Superior temporal gyrus (tissue), 1 donor: ENCODE measurements at regions not wholly inside any gene's neighbourhood (a gene's known extent, or its start where the extent isn't known, plus 50 kb on each side); places are given as distances from the start of the nearest gene placed in this dataset.

Source experiments
- DNase-seq: peaks from one replicate; pipeline ENCODE4 v3.0.0-alpha.2; 2016; ENCODE audit errors: extremely low spot score

GRCh38 chr11:19403196-19403895 is 162.6 kb upstream of the E2F8 start:
- no peak for DNase-seq

- DNase-seq: no peak
Observed at GRCh38 chr11:19400296-19400695, 159.6 kb upstream of the E2F8 start.

GRCh38 chr11:19398772-19399527 is 158.2 kb upstream of the E2F8 start:
- DNase-seq: no peak

- DNase-seq: no peak
Observed at GRCh38 chr11:19398273-19398672, 157.5 kb upstream of the E2F8 start.

GRCh38 chr11:19395050-19395449 is 154.3 kb upstream of the E2F8 start:
- no peak for DNase-seq

- no peak for DNase-seq
Observed at GRCh38 chr11:19394525-19395016, 153.8 kb upstream of the E2F8 start.

- DNase-seq: no peak
Observed at GRCh38 chr11:19393941-19394340, 153.2 kb upstream of the E2F8 start.

GRCh38 chr11:19392847-19393518 is 152.2 kb upstream of the E2F8 start:
- DNase-seq: no peak

GRCh38 chr11:19392321-19392720 is 151.6 kb upstream of the E2F8 start:
- no peak for DNase-seq

- DNase-seq: no peak
Observed at GRCh38 chr11:19391652-19392051, 150.9 kb upstream of the E2F8 start.

GRCh38 chr11:19391026-19391425 is 150.3 kb upstream of the E2F8 start:
- no peak for DNase-seq

GRCh38 chr11:19389787-19390303 is 149.1 kb upstream of the E2F8 start:
- DNase-seq: no peak

- DNase-seq: peak; percentile 70
Observed at GRCh38 chr11:19382131-19382611, 141.4 kb upstream of the E2F8 start.

- no peak for DNase-seq
Observed at GRCh38 chr11:19380375-19380774, 139.6 kb upstream of the E2F8 start.

GRCh38 chr11:19379465-19379864 is 138.7 kb upstream of the E2F8 start:
- DNase-seq: no peak

GRCh38 chr11:19378814-19379213 is 138.1 kb upstream of the E2F8 start:
- DNase-seq: no peak

- DNase-seq: no peak
Observed at GRCh38 chr11:19377881-19378280, 137.1 kb upstream of the E2F8 start.

- DNase-seq: no peak
Observed at GRCh38 chr11:19375440-19375839, 134.7 kb upstream of the E2F8 start.

GRCh38 chr11:19374151-19374569 is 133.4 kb upstream of the E2F8 start:
- DNase-seq: no peak

- no peak for DNase-seq
Observed at GRCh38 chr11:19372381-19372780, 131.6 kb upstream of the E2F8 start.

GRCh38 chr11:19370100-19370861 is 129.5 kb upstream of the E2F8 start:
- DNase-seq: no peak
